HG02943 (cell line): ENCODE measurements at regions not wholly inside any gene's neighbourhood (a gene's known extent, or its start where the extent isn't known, plus 50 kb on each side); places are given as distances from the start of the nearest gene placed in this dataset.

ENCODE experiments used
- ATAC-seq: cut with Tn5 transposase; IDR thresholded peaks from one replicate; pipeline ENCODE4 v1.9.1; 2021; ENCODE audit warnings: mild to moderate bottlenecking, low read depth, moderate library complexity; ENCODE audit not compliant: unreplicated experiment

DNA sequence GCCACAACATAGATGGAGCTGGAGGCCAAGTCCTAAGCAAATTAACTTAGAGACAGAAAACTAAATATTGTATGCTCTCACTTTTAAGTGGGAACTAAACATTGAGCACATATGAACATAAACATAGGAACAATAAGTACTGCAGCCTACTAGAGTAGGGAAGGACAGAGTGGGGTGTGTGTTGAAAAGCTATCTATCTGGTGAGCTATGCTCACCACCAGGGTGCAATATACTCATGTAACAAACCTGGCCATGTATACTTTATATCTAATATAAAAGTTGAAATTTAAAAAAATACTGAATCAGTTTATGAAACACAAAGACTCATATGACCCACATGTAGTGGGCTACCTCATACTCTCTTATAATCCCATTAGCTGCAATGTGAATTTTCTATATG is 1305.0 kb downstream of the LRFN5 start:
- no peak for ATAC-seq

- ATAC-seq: no peak
Measured at GRCh38 chr14:42909659-42910058, 1303.0 kb downstream of the LRFN5 start.

GRCh38 chr14:42893183-42893582 is 1286.5 kb downstream of the LRFN5 start:
- no peak for ATAC-seq

- no peak for ATAC-seq
Measured at GRCh38 chr14:42884100-42884499, 1277.4 kb downstream of the LRFN5 start.

GRCh38 chr14:42877716-42878115 is 1271.0 kb downstream of the LRFN5 start:
- no peak for ATAC-seq

GRCh38 chr14:42872786-42873185 is 1266.1 kb downstream of the LRFN5 start:
- no peak for ATAC-seq

DNA sequence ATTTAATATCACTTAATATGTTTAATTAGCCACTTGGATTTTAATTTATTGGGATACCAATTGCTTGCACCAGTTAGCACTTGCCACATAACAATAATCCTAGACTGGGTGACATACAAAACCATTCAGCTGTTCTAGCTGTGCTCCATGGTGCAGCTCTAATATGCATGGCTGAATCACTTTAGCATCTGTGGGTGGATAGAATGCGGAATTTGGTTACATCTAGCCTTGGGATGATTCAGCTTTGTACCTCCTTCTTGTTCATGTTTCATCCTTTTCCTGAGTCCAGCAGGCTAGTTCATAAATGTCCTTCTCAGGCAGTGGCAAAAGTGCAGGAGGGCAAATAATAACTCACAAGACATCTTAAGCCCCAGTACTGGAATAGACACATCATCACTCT is 1263.0 kb downstream of the LRFN5 start:
- no peak for ATAC-seq

DNA sequence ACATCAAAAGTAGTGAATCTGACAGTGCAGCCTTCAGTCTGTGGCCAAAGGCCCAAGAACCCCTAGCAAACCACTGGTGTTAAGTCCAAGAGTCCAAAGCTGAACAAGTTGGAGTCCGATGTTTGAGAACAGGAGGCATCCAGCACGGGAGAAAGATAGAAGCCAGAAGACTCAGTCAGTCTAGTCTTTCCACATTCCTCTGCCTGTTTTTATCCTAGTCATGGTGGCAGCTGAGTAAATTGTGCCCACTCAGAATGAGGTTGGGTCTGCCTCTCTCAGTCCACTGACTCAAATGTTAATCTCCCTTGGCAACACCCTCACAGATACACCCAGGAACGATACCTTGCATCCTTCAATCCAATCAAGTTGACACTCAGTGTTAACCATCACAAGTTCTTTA is 1255.4 kb downstream of the LRFN5 start:
- ATAC-seq: no peak

DNA sequence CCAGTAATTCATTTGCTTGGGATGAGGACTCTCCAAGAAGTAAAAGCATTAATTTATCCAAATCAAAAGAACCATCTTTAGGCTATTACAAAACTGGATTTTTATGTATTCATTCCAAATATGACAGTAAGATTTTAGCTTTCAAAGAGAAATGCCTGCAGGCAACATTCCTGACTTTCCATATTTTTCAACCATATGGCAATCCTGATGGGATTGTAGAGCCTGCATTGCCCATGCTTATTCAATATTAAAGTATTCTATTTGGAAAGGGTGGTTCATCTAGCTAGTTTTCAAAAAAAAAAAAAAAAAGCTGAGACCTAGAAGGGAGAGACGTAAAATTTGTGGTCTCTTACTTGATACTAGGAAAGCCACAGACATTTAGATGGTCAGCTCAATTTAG is 1253.7 kb downstream of the LRFN5 start:
- ATAC-seq: no peak

DNA sequence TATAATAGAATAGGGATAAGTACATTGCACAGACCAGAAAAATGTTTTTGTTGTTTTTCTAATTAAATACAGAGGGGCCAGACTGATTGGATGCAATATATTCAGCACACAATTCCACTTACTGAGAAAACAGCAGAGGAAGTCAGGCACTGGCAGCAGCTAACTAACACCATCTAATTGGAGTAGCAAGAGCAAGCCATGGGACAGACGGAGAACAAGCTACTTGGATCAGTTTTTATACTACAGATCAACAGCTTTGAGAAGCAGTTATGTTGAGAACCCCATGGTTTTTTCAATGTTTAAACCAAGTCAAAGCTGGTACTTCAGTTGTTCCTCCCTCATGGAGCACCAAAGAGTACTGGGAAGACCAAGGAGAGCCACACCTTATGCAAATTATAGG is 1249.4 kb downstream of the LRFN5 start:
- ATAC-seq: no peak

- ATAC-seq: no peak
Measured at GRCh38 chr14:42855085-42855484, 1248.4 kb downstream of the LRFN5 start.

DNA sequence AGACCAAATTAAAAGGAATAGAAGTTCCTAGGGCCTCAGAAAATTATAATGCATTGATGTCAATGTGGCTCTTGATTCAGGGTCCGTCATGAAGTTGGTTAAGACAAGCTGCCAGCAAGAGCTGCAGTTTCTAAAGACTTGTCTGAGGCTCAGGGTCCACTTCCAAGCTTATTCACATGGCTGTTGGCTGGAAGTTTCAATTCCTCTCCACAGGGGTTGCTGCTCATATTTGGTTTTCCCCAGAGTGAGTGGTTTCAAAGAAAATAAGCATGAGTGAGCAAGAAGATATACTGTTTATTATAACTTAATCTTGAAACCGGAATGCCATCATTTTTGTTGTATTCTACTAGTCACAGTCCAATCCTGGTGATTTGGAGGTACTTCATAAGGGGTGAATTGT is 1247.4 kb downstream of the LRFN5 start:
- no peak for ATAC-seq

DNA sequence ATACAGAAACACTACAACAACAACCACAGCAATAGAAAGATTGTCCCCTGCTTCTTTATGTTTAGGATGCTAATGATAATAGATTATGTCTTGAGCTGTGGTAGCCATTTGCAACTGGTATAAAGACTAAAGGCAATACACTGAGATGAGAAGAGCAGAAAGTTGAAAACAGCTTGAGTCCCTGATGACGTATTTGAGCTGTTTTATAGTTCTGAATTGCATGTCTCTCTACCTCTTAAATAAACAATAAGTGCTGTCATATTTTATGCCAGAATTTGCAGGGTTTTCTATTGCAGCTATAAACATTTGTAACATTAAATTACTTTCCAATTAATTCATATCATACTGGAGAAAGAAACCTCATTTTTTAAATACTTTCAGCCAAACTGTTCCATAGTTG is 1242.0 kb downstream of the LRFN5 start:
- ATAC-seq: no peak

DNA sequence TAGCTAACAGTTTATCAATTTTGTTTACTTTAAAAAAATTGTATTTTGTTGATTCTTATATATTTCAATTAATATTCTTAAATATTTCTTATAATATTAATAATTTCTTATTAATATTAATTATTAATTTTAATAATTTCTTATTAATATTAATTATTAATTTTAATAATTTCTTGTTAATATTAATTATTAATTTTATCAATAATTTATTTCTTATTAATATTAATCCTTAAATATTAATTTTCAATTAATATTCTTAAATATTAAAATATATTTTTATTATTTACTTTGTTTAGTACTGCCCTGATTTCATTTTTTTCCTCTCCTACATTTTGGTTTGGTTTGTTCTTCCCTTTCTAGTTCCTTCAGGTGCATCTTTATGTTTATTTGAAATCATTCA is 1208.1 kb downstream of the LRFN5 start:
- no peak for ATAC-seq

GRCh38 chr14:42806909-42807315 is 1200.2 kb downstream of the LRFN5 start:
- ATAC-seq: no peak

DNA sequence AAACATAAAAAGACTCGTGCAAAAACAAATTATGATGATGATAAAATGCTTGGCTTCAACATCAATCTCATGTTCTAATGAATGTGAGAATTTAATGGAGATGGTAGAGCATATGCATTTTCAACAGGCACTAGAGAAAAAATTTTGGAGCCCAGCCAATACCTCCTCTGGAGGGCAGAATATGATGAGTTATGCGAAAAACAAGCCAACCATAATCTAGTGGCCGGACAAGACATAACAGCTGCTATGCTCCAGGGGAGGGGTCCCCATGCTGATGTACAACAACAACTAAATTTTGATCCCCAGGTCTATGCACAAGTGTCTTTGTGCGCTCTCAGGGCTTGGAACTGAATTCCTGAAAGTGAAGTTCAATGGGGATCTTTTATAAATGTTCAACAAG is 1197.5 kb downstream of the LRFN5 start:
- no peak for ATAC-seq

- no peak for ATAC-seq
Measured at GRCh38 chr14:42802346-42802745, 1195.7 kb downstream of the LRFN5 start.

DNA sequence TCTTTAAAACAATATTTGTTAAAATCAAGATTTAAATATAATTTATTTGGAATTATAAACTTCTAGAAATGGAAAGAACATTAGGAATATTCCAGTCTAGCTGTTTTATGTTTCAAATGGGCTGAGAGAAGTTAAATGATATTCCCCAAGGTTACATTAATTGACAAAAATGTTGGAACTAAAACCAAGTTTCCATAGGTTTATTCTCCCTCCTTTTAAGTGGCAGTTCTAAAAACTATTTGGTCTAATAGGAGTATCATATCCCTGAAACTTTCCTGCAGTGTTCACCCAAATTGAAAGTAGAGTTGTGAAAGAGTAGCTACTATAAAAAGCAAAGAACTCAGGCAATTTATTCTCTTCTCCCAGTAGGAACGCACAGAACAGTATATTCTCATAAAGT is 1185.5 kb downstream of the LRFN5 start:
- ATAC-seq: no peak

DNA sequence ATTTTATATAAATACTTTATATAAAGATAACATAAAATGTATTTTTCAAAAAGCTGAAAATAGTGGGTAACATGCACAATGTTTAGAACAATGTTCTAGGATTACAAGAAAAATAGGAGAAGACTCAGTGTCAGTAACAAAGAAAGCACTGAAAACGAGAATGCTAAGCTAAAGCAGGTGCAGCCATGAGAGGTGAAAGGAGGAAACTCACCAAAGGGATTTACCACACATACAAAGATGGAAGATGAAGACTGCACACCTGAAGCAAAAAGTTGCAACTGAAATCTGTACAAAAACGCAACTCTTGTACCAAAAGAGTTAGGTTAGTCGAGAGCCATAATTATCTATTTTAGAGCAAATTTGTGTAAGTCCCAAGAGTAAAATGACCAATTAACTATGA is 1176.1 kb downstream of the LRFN5 start:
- ATAC-seq: no peak

GRCh38 chr14:42778984-42779383 is 1172.3 kb downstream of the LRFN5 start:
- no peak for ATAC-seq

DNA sequence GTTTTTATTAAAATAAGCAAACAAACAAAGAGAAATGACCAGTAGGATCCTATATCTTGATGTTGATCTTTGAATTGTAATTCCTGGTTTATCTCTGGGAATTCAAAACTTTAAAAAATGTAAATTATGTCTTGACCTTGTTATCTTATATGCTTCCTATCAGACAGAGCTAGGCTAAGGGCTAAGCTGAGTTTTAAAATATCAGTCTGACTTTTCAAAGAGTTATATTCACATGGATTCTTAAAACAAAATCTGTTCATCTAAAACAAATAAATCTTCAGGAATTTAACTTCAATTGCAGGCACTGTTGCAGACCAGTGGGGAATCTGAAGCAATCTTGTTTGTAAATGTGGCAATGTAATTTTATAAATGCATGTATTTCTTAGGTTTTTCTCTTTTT is 1144.1 kb downstream of the LRFN5 start:
- no peak for ATAC-seq

GRCh38 chr14:42742084-42742483 is 1135.4 kb downstream of the LRFN5 start:
- no peak for ATAC-seq

GRCh38 chr14:42736408-42736807 is 1129.7 kb downstream of the LRFN5 start:
- ATAC-seq: no peak

DNA sequence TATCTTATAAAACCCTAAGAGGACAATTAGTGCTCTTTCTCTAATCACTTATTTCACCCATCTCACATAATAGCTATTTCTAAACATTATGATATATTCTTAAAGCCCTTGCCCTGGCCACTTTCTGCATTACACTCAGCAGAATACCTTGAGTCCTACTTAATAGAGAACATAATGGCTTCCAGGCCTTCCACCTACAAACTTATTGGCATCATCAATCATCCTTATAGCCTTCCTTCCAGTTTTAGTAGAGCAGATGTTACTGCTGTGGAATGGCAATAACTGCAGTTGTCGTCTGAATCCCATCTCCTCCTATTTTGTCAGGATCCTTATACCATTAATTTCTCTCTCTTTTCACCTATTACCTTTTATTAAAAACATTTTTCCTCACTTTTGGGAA is 1127.4 kb downstream of the LRFN5 start:
- ATAC-seq: no peak
